Skeletal muscle satellite cell (primary cell): ENCODE measurements at regions not wholly inside any gene's neighbourhood (a gene's known extent, or its start where the extent isn't known, plus 50 kb on each side); places are given as distances from the start of the nearest gene placed in this dataset.

Source experiments
- H3K27me3 ChIP-seq: 2 replicates; pipeline ENCODE4 v1.7.0; 2013; ENCODE audit warnings: low read length; ENCODE audit not compliant: control insufficient read depth, insufficient read depth
- H3K36me3 ChIP-seq: 2 replicates; pipeline ENCODE4 v1.7.0; 2013; ENCODE audit warnings: mild to moderate bottlenecking, control low read depth, low read length; ENCODE audit not compliant: insufficient read depth
- H3K4me1 ChIP-seq: 2 replicates; pipeline ENCODE4 v1.7.0; 2013; ENCODE audit warnings: low read length; ENCODE audit not compliant: control insufficient read depth, insufficient read depth
- H3K4me2 ChIP-seq: 2 replicates; pipeline ENCODE4 v1.7.0; 2013; ENCODE audit warnings: mild to moderate bottlenecking, low read length
- H3K4me3 ChIP-seq: 2 replicates; pipeline ENCODE4 v1.7.0; 2013; ENCODE audit warnings: low read length
- H3K9ac ChIP-seq: 2 replicates; pipeline ENCODE4 v1.7.0; 2013; ENCODE audit warnings: mild to moderate bottlenecking, low read depth, low read length, moderate library complexity
- H3K9me3 ChIP-seq: replicated peaks from 2 replicates; pipeline ENCODE4 v1.7.0; 2013; ENCODE audit warnings: mild to moderate bottlenecking, control low read depth, low read length

- no peaks in the 10 kb centered on the region for H3K4me1 ChIP-seq
- H3K9ac ChIP-seq = no peak overlapping the region
- no peak overlapping the region for H3K4me2 ChIP-seq
- no peaks in the 10 kb centered on the region for H3K9me3 ChIP-seq
- H3K36me3 ChIP-seq = no peaks in the 10 kb centered on the region
- H3K27me3 ChIP-seq = peaks cover 11% of the 10 kb centered on the region
- no peak overlapping the region for H3K4me3 ChIP-seq
These were observed 61.5 kb downstream of the TBXT start for GRCh38 chr6:166106076-166106686.

GRCh38 chr6:166105341-166106075 lies 62.1 kb downstream of the TBXT start:
- Histone ChIP-seq H3K9me3 (no peaks in the 10 kb centered on the region), H3K4me3 (no peak overlapping the region), H3K4me1 (no peaks in the 10 kb centered on the region), H3K4me2 (no peak overlapping the region), H3K36me3 (no peaks in the 10 kb centered on the region), H3K9ac (no peak overlapping the region), H3K27me3 (peaks cover 11% of the 10 kb centered on the region)

GRCh38 chr6:166104872-166105271 lies 62.8 kb downstream of the TBXT start:
- H3K4me3 ChIP-seq = no peak overlapping the region
- no peaks in the 10 kb centered on the region for H3K9me3 ChIP-seq
- no peak overlapping the region for H3K4me2 ChIP-seq
- no peaks in the 10 kb centered on the region for H3K36me3 ChIP-seq
- H3K27me3 ChIP-seq = peaks cover 11% of the 10 kb centered on the region
- no peaks in the 10 kb centered on the region for H3K4me1 ChIP-seq
- no peak overlapping the region for H3K9ac ChIP-seq

GRCh38 chr6:166104107-166104506 lies 63.5 kb downstream of the TBXT start:
- Histone ChIP-seq H3K4me2 (no peak overlapping the region), H3K27me3 (peaks cover 11% of the 10 kb centered on the region), H3K4me3 (no peak overlapping the region), H3K36me3 (no peaks in the 10 kb centered on the region), H3K9me3 (no peaks in the 10 kb centered on the region), H3K4me1 (no peaks in the 10 kb centered on the region), H3K9ac (no peak overlapping the region)

- Histone ChIP-seq H3K9ac (no peak overlapping the region), H3K36me3 (no peaks in the 10 kb centered on the region), H3K4me3 (no peak overlapping the region), H3K4me2 (no peak overlapping the region), H3K4me1 (no peaks in the 10 kb centered on the region), H3K27me3 (peaks cover 20% of the 10 kb centered on the region), H3K9me3 (no peaks in the 10 kb centered on the region)
These were observed 65.7 kb downstream of the TBXT start for GRCh38 chr6:166101819-166102419.

GRCh38 chr6:166097914-166098522 lies 69.6 kb downstream of the TBXT start:
- Histone ChIP-seq H3K36me3 (no peaks in the 10 kb centered on the region), H3K4me1 (no peaks in the 10 kb centered on the region), H3K4me2 (peak overlapping the region; percentile 61), H3K9me3 (no peaks in the 10 kb centered on the region), H3K4me3 (peak overlapping the region; percentile 60), H3K27me3 (peaks cover 17% of the 10 kb centered on the region), H3K9ac (peak overlapping the region; percentile 72)

GRCh38 chr6:166087852-166088251 lies 79.8 kb downstream of the TBXT start:
- peaks cover 4% of the 10 kb centered on the region for H3K27me3 ChIP-seq
- no peaks in the 10 kb centered on the region for H3K36me3 ChIP-seq
- H3K9me3 ChIP-seq = no peaks in the 10 kb centered on the region
- H3K9ac ChIP-seq = no peak overlapping the region
- no peak overlapping the region for H3K4me3 ChIP-seq
- no peaks in the 10 kb centered on the region for H3K4me1 ChIP-seq
- H3K4me2 ChIP-seq = no peak overlapping the region

GRCh38 chr6:166087246-166087645 lies 80.4 kb downstream of the TBXT start:
- Histone ChIP-seq H3K9me3 (no peaks in the 10 kb centered on the region), H3K27me3 (peaks cover 4% of the 10 kb centered on the region), H3K36me3 (no peaks in the 10 kb centered on the region), H3K4me3 (no peak overlapping the region), H3K9ac (no peak overlapping the region), H3K4me2 (no peak overlapping the region), H3K4me1 (no peaks in the 10 kb centered on the region)

GRCh38 chr6:166085500-166085899 lies 82.2 kb downstream of the TBXT start:
- Histone ChIP-seq H3K4me2 (no peak overlapping the region), H3K4me3 (no peak overlapping the region), H3K27me3 (no peaks in the 10 kb centered on the region)

GRCh38 chr6:166084951-166085350 lies 82.7 kb downstream of the TBXT start:
- H3K27me3 ChIP-seq = no peaks in the 10 kb centered on the region
- H3K9me3 ChIP-seq = no peaks in the 10 kb centered on the region

More at GRCh38 chr6:166085500-166085899, 82.2 kb downstream of the TBXT start:
- H3K9ac ChIP-seq = no peak overlapping the region
- no peaks in the 10 kb centered on the region for H3K9me3 ChIP-seq
- H3K4me1 ChIP-seq = no peaks in the 10 kb centered on the region
- no peaks in the 10 kb centered on the region for H3K36me3 ChIP-seq

GRCh38 chr6:166079841-166080240 lies 87.8 kb downstream of the TBXT start:
- Histone ChIP-seq H3K4me2 (no peak overlapping the region), H3K4me3 (no peak overlapping the region), H3K4me1 (peaks cover 5% of the 10 kb centered on the region), H3K36me3 (no peaks in the 10 kb centered on the region), H3K9me3 (no peaks in the 10 kb centered on the region), H3K9ac (no peak overlapping the region), H3K27me3 (no peaks in the 10 kb centered on the region)

More at GRCh38 chr6:166084951-166085350, 82.7 kb downstream of the TBXT start:
- Histone ChIP-seq H3K36me3 (no peaks in the 10 kb centered on the region), H3K4me2 (no peak overlapping the region), H3K4me1 (no peaks in the 10 kb centered on the region), H3K4me3 (no peak overlapping the region), H3K9ac (no peak overlapping the region)
